ENCODE measurements at regions not wholly inside any gene's neighbourhood (a gene's known extent, or its start where the extent isn't known, plus 50 kb on each side); places are given as distances from the start of the nearest gene placed in this dataset.

DNA sequence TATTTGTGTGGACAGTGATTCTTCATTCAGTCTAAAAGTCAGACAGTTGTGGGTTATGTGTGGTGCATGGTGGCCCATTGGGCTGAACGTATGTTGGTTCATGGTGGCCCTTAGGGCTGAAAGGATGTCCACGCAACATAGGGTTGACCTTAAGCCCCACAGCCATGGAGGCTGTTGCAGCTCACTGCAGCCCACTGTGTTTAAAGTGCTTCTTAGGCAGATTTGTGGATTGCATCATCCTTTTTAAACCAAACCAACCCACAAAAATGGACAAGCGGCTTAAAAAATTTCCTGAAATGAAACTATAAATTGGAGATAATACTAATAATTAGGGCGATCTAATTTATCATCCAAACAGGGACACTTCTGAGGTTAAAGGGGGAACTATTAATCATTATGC lies 219.0 kb upstream of the GATB start:
- H3K4me1 ChIP-seq (ENCODE audit: control insufficient read depth, insufficient read depth, low read length): no peaks in the 10 kb centered on the region
- H3K36me3 ChIP-seq (ENCODE audit: control insufficient read depth, insufficient read depth, low read length): no peaks in the 10 kb centered on the region
- H3K27ac ChIP-seq (ENCODE audit: low read depth, low read length): no peak overlapping the region
- no peak overlapping the region for H3K4me3 ChIP-seq (ENCODE audit: low read length)
- H3K9ac ChIP-seq (ENCODE audit: low read length): no peak overlapping the region
- no peaks in the 10 kb centered on the region for H3K27me3 ChIP-seq (ENCODE audit: control insufficient read depth, insufficient read depth, low read length)

DNA sequence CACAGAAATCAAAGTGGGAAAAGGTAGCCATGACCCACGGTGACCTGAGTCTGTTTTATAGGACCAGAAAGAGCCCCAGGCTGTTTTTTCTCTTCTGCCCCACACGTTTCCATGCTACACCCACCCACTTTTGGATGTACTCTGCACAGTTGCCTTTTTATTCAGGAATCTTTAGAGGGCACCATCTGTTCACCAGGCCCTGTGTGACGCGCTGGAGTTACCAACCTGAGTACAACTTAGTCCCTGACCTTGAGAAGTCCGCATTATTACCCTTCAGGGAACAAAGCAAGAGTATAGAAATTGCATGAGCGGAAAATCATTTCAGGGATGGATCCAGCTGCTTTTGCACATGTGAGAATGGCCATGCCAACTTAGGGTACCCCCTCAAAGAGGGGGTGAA lies 207.8 kb upstream of the GATB start:
- no peaks in the 10 kb centered on the region for H3K36me3 ChIP-seq (ENCODE audit: control insufficient read depth, insufficient read depth, low read length)
- H3K4me1 ChIP-seq (ENCODE audit: control insufficient read depth, insufficient read depth, low read length): no peaks in the 10 kb centered on the region
- H3K27ac ChIP-seq (ENCODE audit: low read depth, low read length): no peak overlapping the region
- no peak overlapping the region for H3K9ac ChIP-seq (ENCODE audit: low read length)
- H3K27me3 ChIP-seq (ENCODE audit: control insufficient read depth, insufficient read depth, low read length): no peaks in the 10 kb centered on the region
- no peak overlapping the region for H3K4me3 ChIP-seq (ENCODE audit: low read length)

DNA sequence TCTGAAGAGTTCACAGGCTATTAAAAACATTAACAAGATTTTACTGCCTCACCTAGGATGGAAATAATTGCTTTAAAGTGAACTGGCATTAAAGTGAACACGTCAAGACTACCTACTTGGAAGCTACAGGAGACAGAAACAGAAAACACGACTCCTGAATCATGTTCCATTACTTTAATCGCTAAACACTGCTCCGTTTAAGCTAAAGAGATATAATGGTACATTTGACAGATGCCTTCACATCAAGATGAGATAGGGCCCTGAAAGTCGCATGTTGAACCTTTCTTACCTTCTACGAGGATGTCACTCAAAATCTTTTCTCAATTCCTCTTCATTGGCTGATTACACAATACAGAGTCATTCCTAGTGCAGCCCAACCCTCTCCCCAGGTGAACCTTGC lies 206.3 kb upstream of the GATB start:
- Histone ChIP-seq H3K36me3 (ENCODE audit: control insufficient read depth, insufficient read depth, low read length) (no peaks in the 10 kb centered on the region), H3K27me3 (ENCODE audit: control insufficient read depth, insufficient read depth, low read length) (no peaks in the 10 kb centered on the region), H3K27ac (ENCODE audit: low read depth, low read length) (no peak overlapping the region), H3K4me3 (ENCODE audit: low read length) (no peak overlapping the region), H3K9ac (ENCODE audit: low read length) (no peak overlapping the region), H3K4me1 (ENCODE audit: control insufficient read depth, insufficient read depth, low read length) (no peaks in the 10 kb centered on the region)

DNA sequence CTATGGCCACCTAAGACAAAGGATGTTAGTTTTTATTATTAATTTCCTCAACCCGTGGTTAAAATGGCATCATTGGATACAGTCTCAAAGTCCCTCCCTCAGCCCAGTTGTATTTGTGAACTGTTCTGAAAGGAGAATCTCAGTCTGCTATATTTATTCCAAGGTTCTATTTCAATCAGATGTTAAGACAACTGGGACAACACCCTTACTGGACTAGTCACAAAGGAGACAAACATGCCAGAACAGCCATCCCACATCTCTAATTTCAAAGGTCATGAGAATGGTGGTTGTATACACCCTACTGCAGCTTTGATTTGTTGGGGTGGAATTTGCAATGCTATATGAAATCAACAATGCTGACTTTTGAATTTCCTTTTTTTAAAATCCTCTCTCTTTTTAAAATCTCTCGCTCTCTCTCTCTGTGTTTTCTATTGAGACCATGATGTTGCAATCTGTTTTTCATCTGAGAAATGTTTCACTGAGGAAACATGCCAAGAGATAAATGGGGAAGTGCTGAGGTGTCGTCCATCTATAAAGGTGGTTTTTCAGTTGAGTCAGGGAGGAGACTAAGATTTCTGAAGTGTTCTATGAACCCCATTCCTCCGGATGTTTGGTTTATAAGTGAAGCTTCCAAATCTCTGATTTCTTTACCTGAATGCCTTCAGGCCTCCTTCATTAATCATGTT lies 201.5 kb upstream of the GATB start:
- Histone ChIP-seq H3K27me3 (ENCODE audit: control insufficient read depth, insufficient read depth, low read length) (no peaks in the 10 kb centered on the region), H3K36me3 (ENCODE audit: control insufficient read depth, insufficient read depth, low read length) (no peaks in the 10 kb centered on the region), H3K4me1 (ENCODE audit: control insufficient read depth, insufficient read depth, low read length) (no peaks in the 10 kb centered on the region), H3K27ac (ENCODE audit: low read depth, low read length) (no peak overlapping the region), H3K9ac (ENCODE audit: low read length) (no peak overlapping the region), H3K4me3 (ENCODE audit: low read length) (no peak overlapping the region)

DNA sequence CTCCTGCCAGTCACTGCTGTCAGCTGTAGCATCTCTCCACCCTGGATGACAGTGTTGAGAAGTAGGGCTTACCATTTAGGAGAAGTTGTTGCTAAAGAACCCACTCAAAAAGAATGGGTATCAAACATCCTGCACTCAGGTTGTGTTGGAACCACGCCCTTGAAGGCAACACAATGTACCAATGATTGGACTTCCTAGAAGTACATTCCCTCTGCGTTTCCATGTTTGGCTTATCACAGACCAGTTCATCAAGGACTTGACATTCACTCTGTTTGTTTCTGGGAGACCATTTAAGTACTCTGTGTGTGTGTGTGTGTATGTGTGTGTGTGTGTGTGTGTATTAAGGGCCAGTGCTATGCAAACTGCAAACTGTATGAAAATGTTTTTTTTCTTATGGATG lies 200.6 kb upstream of the GATB start:
- no peaks in the 10 kb centered on the region for H3K36me3 ChIP-seq (ENCODE audit: control insufficient read depth, insufficient read depth, low read length)
- H3K4me1 ChIP-seq (ENCODE audit: control insufficient read depth, insufficient read depth, low read length): no peaks in the 10 kb centered on the region
- no peak overlapping the region for H3K9ac ChIP-seq (ENCODE audit: low read length)
- no peaks in the 10 kb centered on the region for H3K27me3 ChIP-seq (ENCODE audit: control insufficient read depth, insufficient read depth, low read length)
- no peak overlapping the region for H3K27ac ChIP-seq (ENCODE audit: low read depth, low read length)
- H3K4me3 ChIP-seq (ENCODE audit: low read length): no peak overlapping the region

DNA sequence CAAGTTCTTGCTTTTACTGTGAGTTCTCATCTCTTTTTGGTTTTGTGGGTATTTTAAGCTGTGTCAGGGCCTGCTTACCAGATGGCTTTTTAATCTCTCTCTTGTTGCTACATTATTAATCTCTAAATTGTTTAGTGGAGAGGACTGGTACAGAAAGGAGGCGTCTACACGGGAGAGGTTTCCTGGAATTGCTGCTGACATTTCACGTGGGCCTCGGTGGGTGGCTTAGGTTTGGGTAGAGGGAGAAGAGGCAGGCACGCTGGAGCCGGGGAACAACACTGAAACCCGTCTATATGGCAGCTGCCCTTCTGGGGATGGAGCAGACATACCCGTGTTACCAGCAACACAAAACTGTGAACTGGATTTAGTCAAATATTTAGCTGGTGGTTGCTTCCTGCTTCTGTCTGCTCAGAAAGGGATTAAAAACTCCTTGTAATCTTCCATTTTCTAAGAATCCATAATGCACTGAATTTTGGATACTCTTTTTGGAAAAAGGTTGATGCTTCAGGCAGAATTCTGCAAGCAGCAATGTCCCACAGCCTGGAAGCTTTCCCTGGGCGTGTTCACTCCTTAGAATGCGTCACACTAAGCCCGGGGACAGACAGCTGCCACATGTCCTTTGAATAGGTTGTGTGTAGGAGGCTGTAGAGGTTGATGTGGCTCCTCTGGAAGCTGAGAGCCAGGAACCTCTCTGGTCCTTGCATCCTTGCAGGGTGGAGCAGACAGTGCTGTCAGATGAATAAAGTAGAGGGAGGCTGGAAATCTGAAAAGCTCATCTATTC lies 199.8 kb upstream of the GATB start:
- Histone ChIP-seq H3K4me3 (ENCODE audit: low read length) (no peak overlapping the region), H3K27ac (ENCODE audit: low read depth, low read length) (no peak overlapping the region), H3K9ac (ENCODE audit: low read length) (no peak overlapping the region), H3K27me3 (ENCODE audit: control insufficient read depth, insufficient read depth, low read length) (no peaks in the 10 kb centered on the region), H3K4me1 (ENCODE audit: control insufficient read depth, insufficient read depth, low read length) (no peaks in the 10 kb centered on the region), H3K36me3 (ENCODE audit: control insufficient read depth, insufficient read depth, low read length) (no peaks in the 10 kb centered on the region)

DNA sequence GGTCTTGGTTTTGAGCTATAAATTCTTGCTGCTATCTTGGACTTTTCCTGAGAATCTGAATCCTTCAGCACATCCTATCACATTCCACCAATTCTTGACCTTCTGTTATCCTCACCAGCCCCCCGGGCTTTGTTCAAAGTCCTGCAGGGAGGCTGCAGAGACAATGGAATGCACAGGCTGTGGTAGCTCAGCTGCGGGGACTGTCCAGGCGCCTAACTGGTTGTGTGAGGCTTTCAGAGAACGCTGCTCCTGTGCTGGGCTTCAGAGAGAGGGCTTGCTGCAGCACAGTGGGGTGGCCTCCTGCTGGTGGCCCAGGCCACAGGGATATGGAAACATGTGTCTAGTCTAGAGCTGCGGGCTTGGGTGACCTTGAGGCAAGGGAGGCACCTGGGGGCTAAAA lies 196.3 kb upstream of the GATB start:
- no peaks in the 10 kb centered on the region for H3K27me3 ChIP-seq (ENCODE audit: control insufficient read depth, insufficient read depth, low read length)
- H3K4me1 ChIP-seq (ENCODE audit: control insufficient read depth, insufficient read depth, low read length): no peaks in the 10 kb centered on the region
- no peak overlapping the region for H3K27ac ChIP-seq (ENCODE audit: low read depth, low read length)
- H3K36me3 ChIP-seq (ENCODE audit: control insufficient read depth, insufficient read depth, low read length): no peaks in the 10 kb centered on the region
- H3K4me3 ChIP-seq (ENCODE audit: low read length): no peak overlapping the region
- H3K9ac ChIP-seq (ENCODE audit: low read length): no peak overlapping the region

DNA sequence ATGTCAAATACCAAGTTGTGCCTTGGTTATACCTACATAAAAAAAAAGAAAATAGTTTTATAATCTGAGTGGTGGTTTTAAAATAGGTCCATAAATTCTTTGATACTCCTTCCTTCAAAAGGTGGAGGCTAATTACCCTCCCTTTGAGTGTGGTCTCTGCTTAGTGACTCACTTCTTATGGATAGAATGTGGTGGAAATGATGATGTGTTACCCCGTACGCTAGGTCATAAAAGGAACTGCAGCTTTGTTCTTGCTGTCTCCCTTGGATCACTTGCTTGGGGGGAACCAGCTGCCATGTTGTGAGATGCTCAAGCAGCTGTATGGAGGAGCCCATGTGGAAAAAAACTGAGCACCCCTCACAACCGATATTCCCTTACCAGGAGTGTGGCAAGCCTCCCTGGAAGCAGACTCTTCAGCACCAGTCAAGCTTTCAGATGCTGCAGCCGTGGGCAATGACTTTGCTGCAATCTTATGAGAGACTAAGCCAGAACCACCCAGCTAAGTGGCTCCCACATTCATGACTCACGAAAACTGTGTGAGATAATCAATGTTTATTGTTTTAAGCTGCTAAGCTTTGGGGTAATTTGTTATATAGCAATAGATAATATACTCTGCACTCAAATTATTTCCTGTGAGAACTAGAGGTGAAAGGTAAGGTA lies 195.0 kb upstream of the GATB start:
- Histone ChIP-seq H3K36me3 (ENCODE audit: control insufficient read depth, insufficient read depth, low read length) (no peaks in the 10 kb centered on the region), H3K27ac (ENCODE audit: low read depth, low read length) (no peak overlapping the region), H3K4me3 (ENCODE audit: low read length) (no peak overlapping the region), H3K4me1 (ENCODE audit: control insufficient read depth, insufficient read depth, low read length) (no peaks in the 10 kb centered on the region), H3K27me3 (ENCODE audit: control insufficient read depth, insufficient read depth, low read length) (no peaks in the 10 kb centered on the region), H3K9ac (ENCODE audit: low read length) (no peak overlapping the region)

DNA sequence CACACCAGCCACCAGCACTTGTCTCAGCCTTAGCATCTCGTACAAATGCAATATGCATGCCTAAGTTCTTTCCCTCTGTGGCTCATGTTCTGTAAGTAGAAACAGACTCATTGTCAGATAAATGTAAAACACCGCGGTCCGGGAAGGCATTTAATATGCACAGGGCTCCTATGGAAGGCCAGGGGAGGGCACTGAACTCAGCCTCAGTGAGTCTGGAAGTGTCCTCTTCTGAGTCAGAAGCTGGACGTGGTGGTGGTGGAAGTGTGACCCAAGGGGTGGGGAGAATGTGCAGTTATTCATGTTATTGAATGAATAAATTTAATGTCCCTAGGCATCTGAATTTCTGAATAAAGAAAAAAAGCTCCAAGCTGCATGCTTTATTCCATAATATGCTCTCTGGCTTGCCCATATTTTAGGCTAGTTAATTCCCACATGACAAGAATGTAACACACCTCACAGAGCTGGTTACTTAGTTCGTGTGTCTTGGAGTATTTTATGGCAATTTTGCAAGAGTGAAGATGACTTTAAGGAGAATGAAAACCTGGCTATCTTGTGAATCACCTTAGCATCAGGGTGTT lies 193.1 kb upstream of the GATB start:
- no peaks in the 10 kb centered on the region for H3K36me3 ChIP-seq (ENCODE audit: control insufficient read depth, insufficient read depth, low read length)

DNA sequence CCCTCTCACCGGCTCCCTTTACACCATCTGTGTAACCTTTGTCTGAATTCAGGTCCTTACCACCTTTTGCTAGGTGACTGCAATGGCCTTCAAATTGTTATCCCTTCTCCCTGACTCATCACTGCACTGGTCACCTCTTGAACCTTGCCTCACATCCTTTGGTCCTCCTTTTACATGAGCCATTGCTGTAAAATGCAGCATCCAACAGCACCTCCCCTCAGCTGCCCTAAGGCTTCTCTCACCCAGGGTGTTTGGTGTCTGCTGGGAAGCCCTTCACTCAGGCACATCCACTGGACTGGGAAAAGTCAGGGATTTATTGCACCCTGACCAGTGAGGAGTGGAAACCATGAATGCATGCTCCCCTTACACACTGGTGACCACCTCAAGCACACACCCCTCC lies 192.5 kb upstream of the GATB start:
- no peak overlapping the region for H3K4me3 ChIP-seq (ENCODE audit: low read length)
- H3K27me3 ChIP-seq (ENCODE audit: control insufficient read depth, insufficient read depth, low read length): no peaks in the 10 kb centered on the region
- no peak overlapping the region for H3K27ac ChIP-seq (ENCODE audit: low read depth, low read length)
- H3K36me3 ChIP-seq (ENCODE audit: control insufficient read depth, insufficient read depth, low read length): no peaks in the 10 kb centered on the region
- no peaks in the 10 kb centered on the region for H3K4me1 ChIP-seq (ENCODE audit: control insufficient read depth, insufficient read depth, low read length)
- no peak overlapping the region for H3K9ac ChIP-seq (ENCODE audit: low read length)

More for the DNA sequence above, 193.1 kb upstream of the GATB start:
- Histone ChIP-seq H3K27ac (ENCODE audit: low read depth, low read length) (no peak overlapping the region), H3K9ac (ENCODE audit: low read length) (no peak overlapping the region), H3K4me1 (ENCODE audit: control insufficient read depth, insufficient read depth, low read length) (no peaks in the 10 kb centered on the region), H3K4me3 (ENCODE audit: low read length) (no peak overlapping the region), H3K27me3 (ENCODE audit: control insufficient read depth, insufficient read depth, low read length) (no peaks in the 10 kb centered on the region)

DNA sequence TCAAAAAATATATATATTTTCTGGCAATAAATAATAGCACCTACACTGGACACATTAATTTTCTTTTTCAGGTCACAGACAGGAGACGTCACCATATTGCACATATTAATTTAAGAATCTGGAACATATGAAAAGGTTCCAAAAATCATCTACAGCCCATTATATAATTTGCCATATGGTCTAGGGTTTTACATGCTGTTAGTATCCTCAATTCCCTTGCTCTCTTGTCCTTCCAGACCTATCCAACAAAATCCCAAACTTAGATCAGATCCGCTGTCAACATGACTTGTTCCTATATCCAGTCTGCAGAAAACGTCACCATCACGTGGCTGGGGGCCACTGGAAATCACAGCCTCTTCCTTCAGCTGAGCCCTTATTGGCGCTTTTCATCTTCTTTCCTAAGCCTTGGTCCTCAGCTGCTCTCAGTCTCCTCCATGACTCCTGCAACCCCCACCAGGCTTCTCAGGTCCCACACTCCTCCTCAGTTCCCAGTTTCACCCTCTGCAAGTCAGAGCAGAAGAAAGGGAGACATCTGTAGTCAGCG lies 192.0 kb upstream of the GATB start:
- Histone ChIP-seq H3K4me1 (ENCODE audit: control insufficient read depth, insufficient read depth, low read length) (no peaks in the 10 kb centered on the region), H3K27me3 (ENCODE audit: control insufficient read depth, insufficient read depth, low read length) (no peaks in the 10 kb centered on the region), H3K9ac (ENCODE audit: low read length) (no peak overlapping the region)

DNA sequence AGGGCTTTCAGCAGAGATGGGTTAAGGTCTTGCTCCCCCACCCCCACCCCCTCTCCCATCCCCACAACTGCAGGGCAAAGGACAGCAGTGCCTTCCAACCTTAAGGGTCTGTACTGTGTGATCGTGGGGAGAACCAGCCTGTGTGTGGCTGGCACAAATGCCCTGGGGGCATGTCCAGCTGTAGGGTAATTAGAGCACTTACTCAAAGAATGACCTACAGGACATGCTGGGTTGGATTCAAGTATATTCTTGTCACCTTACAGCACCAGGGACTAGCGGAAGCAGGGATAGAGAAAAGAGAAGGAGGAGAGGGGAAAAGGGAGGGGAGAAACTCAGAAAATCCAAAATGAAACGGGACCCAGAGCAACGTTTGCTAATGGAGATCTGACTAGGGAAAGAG lies 191.3 kb upstream of the GATB start:
- H3K27ac ChIP-seq (ENCODE audit: low read depth, low read length): no peak overlapping the region
- no peak overlapping the region for H3K4me3 ChIP-seq (ENCODE audit: low read length)
- H3K27me3 ChIP-seq (ENCODE audit: control insufficient read depth, insufficient read depth, low read length): no peaks in the 10 kb centered on the region
- no peak overlapping the region for H3K9ac ChIP-seq (ENCODE audit: low read length)
- no peaks in the 10 kb centered on the region for H3K36me3 ChIP-seq (ENCODE audit: control insufficient read depth, insufficient read depth, low read length)
- H3K4me1 ChIP-seq (ENCODE audit: control insufficient read depth, insufficient read depth, low read length): no peaks in the 10 kb centered on the region

More for the DNA sequence above, 192.0 kb upstream of the GATB start:
- no peaks in the 10 kb centered on the region for H3K36me3 ChIP-seq (ENCODE audit: control insufficient read depth, insufficient read depth, low read length)
- no peak overlapping the region for H3K27ac ChIP-seq (ENCODE audit: low read depth, low read length)
- H3K4me3 ChIP-seq (ENCODE audit: low read length): no peak overlapping the region

All from rectal smooth muscle tissue (tissue), 1 donor.